ENCODE measurements at regions not wholly inside any gene's neighbourhood (a gene's known extent, or its start where the extent isn't known, plus 50 kb on each side); places are given as distances from the start of the nearest gene placed in this dataset.

GRCh38 chr5:57676222-57677098, 193.8 kb upstream of the ACTBL2 start:
- TF ChIP-seq POLR2A (IDR thresholded peaks at IDR 0.05; ENCODE audit: low read length) (no peak), GATA1 (IDR thresholded peaks at IDR 0.05; ENCODE audit: low read depth, low read length) (no peak)
- no peak for DNase-seq

GRCh38 chr5:57675236-57675635, 192.6 kb upstream of the ACTBL2 start:
- TF ChIP-seq GATA1 (IDR thresholded peaks at IDR 0.05; ENCODE audit: low read depth, low read length): no peak
- TF ChIP-seq POLR2A (IDR thresholded peaks at IDR 0.05; ENCODE audit: low read length): no peak
- DNase-seq: no peak

GRCh38 chr5:57671371-57671770, 188.8 kb upstream of the ACTBL2 start:
- no peak for DNase-seq
- TF ChIP-seq POLR2A (IDR thresholded peaks at IDR 0.05; ENCODE audit: low read length) (no peak), GATA1 (IDR thresholded peaks at IDR 0.05; ENCODE audit: low read depth, low read length) (no peak)

GRCh38 chr5:57666582-57666981, 184.0 kb upstream of the ACTBL2 start:
- DNase-seq: no peak
- TF ChIP-seq GATA1 (IDR thresholded peaks at IDR 0.05; ENCODE audit: low read depth, low read length) (no peak), POLR2A (IDR thresholded peaks at IDR 0.05; ENCODE audit: low read length) (no peak)

- no peak for DNase-seq
- TF ChIP-seq GATA1 (IDR thresholded peaks at IDR 0.05; ENCODE audit: low read depth, low read length) (no peak), POLR2A (IDR thresholded peaks at IDR 0.05; ENCODE audit: low read length) (no peak)
Measured at GRCh38 chr5:57665146-57665936, 182.7 kb upstream of the ACTBL2 start.

- DNase-seq: no peak
- TF ChIP-seq GATA1 (IDR thresholded peaks at IDR 0.05; ENCODE audit: low read depth, low read length) (no peak), POLR2A (IDR thresholded peaks at IDR 0.05; ENCODE audit: low read length) (no peak)
Measured at GRCh38 chr5:57664700-57665099, 182.1 kb upstream of the ACTBL2 start.

- no peak for DNase-seq
- TF ChIP-seq POLR2A (IDR thresholded peaks at IDR 0.05; ENCODE audit: low read length) (no peak), GATA1 (IDR thresholded peaks at IDR 0.05; ENCODE audit: low read depth, low read length) (no peak)
Measured at GRCh38 chr5:57663466-57663865, 180.9 kb upstream of the ACTBL2 start.

- no peak for DNase-seq
- TF ChIP-seq POLR2A (IDR thresholded peaks at IDR 0.05; ENCODE audit: low read length) (no peak), GATA1 (IDR thresholded peaks at IDR 0.05; ENCODE audit: low read depth, low read length) (no peak)
Measured at GRCh38 chr5:57662991-57663390, 180.4 kb upstream of the ACTBL2 start.

- no peak for DNase-seq
- no peak for TF ChIP-seq GATA1 (IDR thresholded peaks at IDR 0.05; ENCODE audit: low read depth, low read length)
- no peak for TF ChIP-seq POLR2A (IDR thresholded peaks at IDR 0.05; ENCODE audit: low read length)
Measured at GRCh38 chr5:57659886-57660285, 177.3 kb upstream of the ACTBL2 start.

- TF ChIP-seq GATA1 (IDR thresholded peaks at IDR 0.05; ENCODE audit: low read depth, low read length) (no peak), POLR2A (IDR thresholded peaks at IDR 0.05; ENCODE audit: low read length) (no peak)
- no peak for DNase-seq
Measured at GRCh38 chr5:57658018-57658417, 175.4 kb upstream of the ACTBL2 start.

GRCh38 chr5:57655228-57655627, 172.6 kb upstream of the ACTBL2 start:
- no peak for DNase-seq
- TF ChIP-seq GATA1 (IDR thresholded peaks at IDR 0.05; ENCODE audit: low read depth, low read length): no peak
- no peak for TF ChIP-seq POLR2A (IDR thresholded peaks at IDR 0.05; ENCODE audit: low read length)

- no peak for DNase-seq
- TF ChIP-seq POLR2A (IDR thresholded peaks at IDR 0.05; ENCODE audit: low read length) (no peak), GATA1 (IDR thresholded peaks at IDR 0.05; ENCODE audit: low read depth, low read length) (no peak)
Measured at GRCh38 chr5:57653636-57654290, 171.2 kb upstream of the ACTBL2 start.

GRCh38 chr5:57651127-57651526, 168.5 kb upstream of the ACTBL2 start:
- no peak for DNase-seq
- TF ChIP-seq POLR2A (IDR thresholded peaks at IDR 0.05; ENCODE audit: low read length) (no peak), GATA1 (IDR thresholded peaks at IDR 0.05; ENCODE audit: low read depth, low read length) (no peak)
